ENCODE measurements at regions not wholly inside any gene's neighbourhood (a gene's known extent, or its start where the extent isn't known, plus 50 kb on each side); places are given as distances from the start of the nearest gene placed in this dataset.

- TF ChIP-seq SP1 (IDR thresholded peaks at IDR 0.05) (no peak), ELF4 (IDR thresholded peaks at IDR 0.05) (no peak), CTBP1 (IDR thresholded peaks at IDR 0.05; ENCODE audit: borderline replicate concordance) (no peak), FOXK2 (IDR thresholded peaks at IDR 0.05) (no peak), PKNOX1 (IDR thresholded peaks at IDR 0.05) (no peak), SUZ12 (IDR thresholded peaks at IDR 0.05) (no peak), LEF1 (IDR thresholded peaks at IDR 0.05; ENCODE audit: borderline replicate concordance) (no peak), FOXM1 (IDR thresholded peaks at IDR 0.05; ENCODE audit: borderline replicate concordance) (no peak)
These were observed 131.9 kb downstream of the BOD1 start for GRCh38 chr5:173484569-173484968.

Measured in HEK293T (cell line).